ENCODE measurements at regions not wholly inside any gene's neighbourhood (a gene's known extent, or its start where the extent isn't known, plus 50 kb on each side); places are given as distances from the start of the nearest gene placed in this dataset.
"Not testable (repeated sequence)": the region's sequence is repeated elsewhere in the genome, so short reads cannot be mapped to it uniquely, and the experiment has no call there.

DNA sequence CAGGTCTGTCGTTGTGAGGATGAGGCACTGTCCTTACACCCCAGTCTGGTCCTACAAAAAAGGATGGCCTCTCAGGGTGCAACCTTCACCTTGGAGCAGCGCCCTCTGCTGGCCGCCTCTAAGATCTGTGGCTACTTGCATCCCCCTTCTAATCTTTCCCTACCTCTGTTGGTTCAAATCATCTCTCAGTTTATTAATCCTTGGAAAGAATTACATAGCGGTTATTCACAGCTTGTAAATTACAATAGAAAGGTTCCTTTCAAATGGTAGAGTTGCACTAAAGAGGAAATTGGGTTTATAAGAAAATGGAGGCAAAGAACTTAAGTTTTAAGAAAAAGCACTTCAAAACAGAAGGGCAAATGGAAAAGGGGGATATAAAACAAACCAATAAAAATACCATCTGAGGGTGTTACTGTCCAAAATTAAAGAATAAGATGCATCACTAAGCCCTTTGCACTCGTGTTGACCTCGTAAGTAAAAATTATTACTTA lies 102.0 kb upstream of the PLEKHM1 start:
- TF ChIP-seq, protein P1, sequence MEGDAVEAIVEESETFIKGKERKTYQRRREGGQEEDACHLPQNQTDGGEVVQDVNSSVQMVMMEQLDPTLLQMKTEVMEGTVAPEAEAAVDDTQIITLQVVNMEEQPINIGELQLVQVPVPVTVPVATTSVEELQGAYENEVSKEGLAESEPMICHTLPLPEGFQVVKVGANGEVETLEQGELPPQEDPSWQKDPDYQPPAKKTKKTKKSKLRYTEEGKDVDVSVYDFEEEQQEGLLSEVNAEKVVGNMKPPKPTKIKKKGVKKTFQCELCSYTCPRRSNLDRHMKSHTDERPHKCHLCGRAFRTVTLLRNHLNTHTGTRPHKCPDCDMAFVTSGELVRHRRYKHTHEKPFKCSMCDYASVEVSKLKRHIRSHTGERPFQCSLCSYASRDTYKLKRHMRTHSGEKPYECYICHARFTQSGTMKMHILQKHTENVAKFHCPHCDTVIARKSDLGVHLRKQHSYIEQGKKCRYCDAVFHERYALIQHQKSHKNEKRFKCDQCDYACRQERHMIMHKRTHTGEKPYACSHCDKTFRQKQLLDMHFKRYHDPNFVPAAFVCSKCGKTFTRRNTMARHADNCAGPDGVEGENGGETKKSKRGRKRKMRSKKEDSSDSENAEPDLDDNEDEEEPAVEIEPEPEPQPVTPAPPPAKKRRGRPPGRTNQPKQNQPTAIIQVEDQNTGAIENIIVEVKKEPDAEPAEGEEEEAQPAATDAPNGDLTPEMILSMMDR (IDR thresholded peaks at IDR 0.05 in 4 of 5, conservative IDR thresholded peaks at IDR 0.05 in 1 of 5) = peak; percentile 45 to 81 (median 74)
- TF ChIP-seq POLR2A (IDR thresholded peaks at IDR 0.05) = not testable (repeated sequence)
